Kidney epithelial cell (primary cell): ENCODE measurements at regions not wholly inside any gene's neighbourhood (a gene's known extent, or its start where the extent isn't known, plus 50 kb on each side); places are given as distances from the start of the nearest gene placed in this dataset.

ENCODE experiments used
- DNase-seq: peaks from one replicate; pipeline ENCODE4 v3.0.0-alpha.2; 2010; ENCODE audit warnings: low read depth
- H3K27me3 ChIP-seq: 2 replicates; pipeline ENCODE4 v1.6.0; 2011; ENCODE audit warnings: low read length; ENCODE audit not compliant: control insufficient read depth, insufficient read depth
- H3K36me3 ChIP-seq: 2 replicates; pipeline ENCODE4 v1.5.1; 2011; ENCODE audit warnings: low read length; ENCODE audit not compliant: control insufficient read depth, insufficient read depth
- H3K4me3 ChIP-seq: 2 replicates; pipeline ENCODE4 v1.5.1; 2011; ENCODE audit warnings: low read depth, mild to moderate bottlenecking, control low read depth, low read length
- TF ChIP-seq, protein P1 (sequence below): IDR thresholded peaks from 2 replicates; pipeline ENCODE4 v1.5.1; 2011; ENCODE audit warnings: mild to moderate bottlenecking, moderate library complexity, low read length, control low read depth, inconsistent platforms; ENCODE audit not compliant: insufficient read depth, poor library complexity, severe bottlenecking

DNA sequence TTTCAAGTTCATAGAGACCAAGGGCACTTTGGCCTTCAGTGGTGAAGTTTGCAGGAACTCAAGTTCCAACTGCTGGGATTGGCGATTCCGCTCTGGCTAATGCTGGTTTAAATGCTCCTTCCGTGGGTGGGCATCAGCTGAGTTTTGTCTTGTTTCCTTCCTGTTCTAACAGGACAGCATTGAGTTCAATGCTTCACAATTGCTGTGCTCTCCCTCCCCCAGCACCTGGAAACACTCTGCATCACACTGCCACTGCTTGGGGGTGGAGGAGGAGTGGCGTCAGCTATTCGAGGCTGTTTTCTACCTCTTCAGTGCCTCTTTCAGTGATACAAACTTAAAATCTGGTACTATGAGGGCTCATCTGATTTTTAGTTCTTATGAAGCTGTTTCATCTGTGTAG, 634.9 kb downstream of the FSCB start:
- no peak for DNase-seq
- TF ChIP-seq, protein P1, sequence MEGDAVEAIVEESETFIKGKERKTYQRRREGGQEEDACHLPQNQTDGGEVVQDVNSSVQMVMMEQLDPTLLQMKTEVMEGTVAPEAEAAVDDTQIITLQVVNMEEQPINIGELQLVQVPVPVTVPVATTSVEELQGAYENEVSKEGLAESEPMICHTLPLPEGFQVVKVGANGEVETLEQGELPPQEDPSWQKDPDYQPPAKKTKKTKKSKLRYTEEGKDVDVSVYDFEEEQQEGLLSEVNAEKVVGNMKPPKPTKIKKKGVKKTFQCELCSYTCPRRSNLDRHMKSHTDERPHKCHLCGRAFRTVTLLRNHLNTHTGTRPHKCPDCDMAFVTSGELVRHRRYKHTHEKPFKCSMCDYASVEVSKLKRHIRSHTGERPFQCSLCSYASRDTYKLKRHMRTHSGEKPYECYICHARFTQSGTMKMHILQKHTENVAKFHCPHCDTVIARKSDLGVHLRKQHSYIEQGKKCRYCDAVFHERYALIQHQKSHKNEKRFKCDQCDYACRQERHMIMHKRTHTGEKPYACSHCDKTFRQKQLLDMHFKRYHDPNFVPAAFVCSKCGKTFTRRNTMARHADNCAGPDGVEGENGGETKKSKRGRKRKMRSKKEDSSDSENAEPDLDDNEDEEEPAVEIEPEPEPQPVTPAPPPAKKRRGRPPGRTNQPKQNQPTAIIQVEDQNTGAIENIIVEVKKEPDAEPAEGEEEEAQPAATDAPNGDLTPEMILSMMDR, result no peak
- no peaks in the 10 kb centered on the region for H3K36me3 ChIP-seq
- H3K27me3 ChIP-seq, result no peaks in the 10 kb centered on the region
- no peak overlapping the region for H3K4me3 ChIP-seq

DNA sequence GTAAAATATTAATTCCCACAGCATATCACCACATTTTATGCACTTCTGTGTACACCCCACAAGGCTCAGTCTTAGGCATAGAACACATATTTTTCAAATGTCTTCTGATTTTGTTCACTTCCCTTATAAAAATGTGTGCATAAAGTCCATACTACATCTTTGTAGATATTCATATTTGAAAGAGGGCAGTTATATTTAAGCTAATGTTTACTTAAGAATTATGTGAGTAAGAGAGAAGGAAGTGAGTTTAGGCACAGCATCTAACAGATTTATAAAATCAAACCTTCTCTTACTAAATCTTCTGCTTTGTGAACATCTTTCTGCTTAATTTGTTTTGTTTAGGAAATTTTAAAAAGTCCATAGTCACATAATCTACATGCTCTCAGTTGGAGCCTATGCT, 648.1 kb downstream of the FSCB start:
- Histone ChIP-seq H3K27me3 (no peaks in the 10 kb centered on the region), H3K4me3 (no peak overlapping the region), H3K36me3 (no peaks in the 10 kb centered on the region)
- TF ChIP-seq, protein P1, result no peak
- DNase-seq, result no peak

DNA sequence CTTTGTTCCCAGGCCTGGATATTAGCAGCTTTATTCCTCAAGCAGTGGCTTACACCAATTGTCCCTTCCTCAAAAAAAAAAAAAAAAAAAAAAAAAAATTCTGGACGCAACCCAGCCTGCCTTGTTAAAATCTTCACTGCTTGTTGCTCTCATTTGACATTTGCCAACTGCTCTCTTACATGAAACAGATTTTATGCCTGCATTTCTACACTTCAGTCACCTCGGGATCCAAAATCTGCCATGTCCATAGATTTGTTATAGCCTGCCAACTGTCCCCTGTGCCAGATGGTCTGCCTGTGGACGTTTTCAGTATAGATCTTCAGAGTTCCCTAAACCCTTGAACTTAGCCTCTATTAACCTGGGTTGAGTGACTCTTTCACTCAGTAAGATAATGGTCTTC, 651.5 kb downstream of the FSCB start:
- no peak overlapping the region for H3K4me3 ChIP-seq
- no peaks in the 10 kb centered on the region for H3K36me3 ChIP-seq
- no peaks in the 10 kb centered on the region for H3K27me3 ChIP-seq
- no peak for DNase-seq
- TF ChIP-seq, protein P1, result no peak

DNA sequence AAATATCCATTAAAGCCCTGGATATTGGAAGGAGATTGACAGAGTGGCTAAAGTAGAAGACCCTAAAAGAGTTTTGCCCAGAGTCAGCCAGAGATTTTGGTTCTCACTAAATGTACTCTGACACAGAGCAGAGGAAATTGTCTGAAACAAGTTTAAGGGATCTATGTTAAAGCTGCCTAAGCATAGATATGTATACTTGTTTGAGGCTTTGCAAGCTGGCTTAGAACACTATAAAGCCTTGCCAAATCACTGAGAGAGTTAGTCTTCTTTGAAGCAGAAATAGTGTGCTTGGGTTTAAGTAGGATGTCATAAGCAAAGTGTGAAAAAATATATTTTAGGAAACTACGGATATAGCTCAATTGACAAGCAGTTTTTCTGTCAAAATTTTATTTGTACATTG, 653.5 kb downstream of the FSCB start:
- DNase-seq, result no peak
- H3K36me3 ChIP-seq, result no peaks in the 10 kb centered on the region
- H3K4me3 ChIP-seq, result no peak overlapping the region
- TF ChIP-seq, protein P1, result no peak
- no peaks in the 10 kb centered on the region for H3K27me3 ChIP-seq

DNA sequence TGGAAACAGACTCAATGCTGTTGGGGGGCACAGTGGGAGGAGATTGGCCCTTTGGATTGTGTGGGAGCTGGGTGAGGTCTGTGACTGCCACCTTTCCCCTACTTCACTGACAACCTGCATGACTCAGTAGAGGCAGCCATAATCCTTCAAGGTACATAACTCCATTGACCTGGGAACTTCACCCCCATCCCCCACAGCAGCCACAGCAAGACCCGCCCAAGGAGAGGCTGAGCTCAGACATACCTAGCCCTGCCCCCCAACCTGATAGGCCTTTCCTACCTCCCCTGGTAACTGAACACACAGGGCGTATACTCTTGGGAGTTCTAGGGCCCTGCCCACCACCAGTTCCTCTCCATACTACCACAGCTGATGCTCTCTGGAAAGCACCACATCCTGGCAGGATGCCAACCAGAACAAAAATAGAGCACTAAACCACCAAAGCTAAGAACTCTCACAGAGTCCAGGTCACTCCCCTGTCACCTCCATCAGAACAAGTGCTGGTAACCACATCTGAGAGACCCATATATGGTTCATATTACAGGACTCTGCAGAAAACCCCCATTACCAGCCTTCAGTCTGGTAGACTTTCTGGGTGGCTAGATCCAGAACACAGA, 703.9 kb downstream of the FSCB start:
- Histone ChIP-seq H3K27me3 (no peaks in the 10 kb centered on the region), H3K4me3 (no peak overlapping the region), H3K36me3 (no peaks in the 10 kb centered on the region)
- TF ChIP-seq, protein P1, result no peak
- no peak for DNase-seq

DNA sequence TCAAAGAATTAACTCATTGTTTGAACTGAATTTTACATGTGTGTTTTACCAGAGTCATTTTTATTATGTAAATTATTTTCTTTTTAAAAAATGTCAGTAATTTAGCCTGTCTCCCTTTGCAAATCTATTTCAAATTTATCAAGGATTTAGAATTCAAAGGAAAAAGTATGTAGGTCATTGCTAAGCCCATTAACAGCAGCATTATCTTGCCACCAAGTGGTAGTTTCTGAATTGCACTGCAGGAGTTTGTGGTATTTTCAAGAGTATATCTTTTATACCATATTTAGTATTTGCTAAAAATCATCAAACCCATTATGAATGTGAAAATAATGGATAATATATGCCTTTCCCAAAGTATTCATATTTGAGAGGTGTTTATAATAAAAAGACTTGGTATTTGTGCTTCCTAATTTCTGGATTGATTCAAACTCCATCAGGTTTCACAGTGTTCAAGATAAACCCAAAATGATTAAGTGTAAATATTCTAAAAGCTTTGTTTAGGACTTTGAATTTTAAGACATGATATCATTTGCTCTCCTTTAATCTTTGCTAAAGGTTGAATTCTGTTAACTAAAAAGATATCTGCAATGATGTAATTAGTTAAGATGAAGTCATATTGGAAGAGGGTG, 711.4 kb downstream of the FSCB start:
- no peak for DNase-seq
- Histone ChIP-seq H3K36me3 (no peaks in the 10 kb centered on the region), H3K4me3 (no peak overlapping the region), H3K27me3 (no peaks in the 10 kb centered on the region)
- TF ChIP-seq, protein P1, result peak; percentile 35
